Activated CD4-positive, alpha-beta T cell treated with anti-CD3 and anti-CD28 coated beads, Interleukin-10, Interleukin-2, amounts not matched to agents 100 ng/mL and 50 ng/mL, durations not matched to agents 16 hours and 8 hours (primary cell): ENCODE measurements at regions not wholly inside any gene's neighbourhood (a gene's known extent, or its start where the extent isn't known, plus 50 kb on each side); places are given as distances from the start of the nearest gene placed in this dataset.
"Not testable (repeated sequence)": the region's sequence is repeated elsewhere in the genome, so short reads cannot be mapped to it uniquely, and the experiment has no call there.

Experiments used
- DNase-seq: peaks from one replicate; pipeline ENCODE4 v3.0.0-alpha.2; 2020

DNA sequence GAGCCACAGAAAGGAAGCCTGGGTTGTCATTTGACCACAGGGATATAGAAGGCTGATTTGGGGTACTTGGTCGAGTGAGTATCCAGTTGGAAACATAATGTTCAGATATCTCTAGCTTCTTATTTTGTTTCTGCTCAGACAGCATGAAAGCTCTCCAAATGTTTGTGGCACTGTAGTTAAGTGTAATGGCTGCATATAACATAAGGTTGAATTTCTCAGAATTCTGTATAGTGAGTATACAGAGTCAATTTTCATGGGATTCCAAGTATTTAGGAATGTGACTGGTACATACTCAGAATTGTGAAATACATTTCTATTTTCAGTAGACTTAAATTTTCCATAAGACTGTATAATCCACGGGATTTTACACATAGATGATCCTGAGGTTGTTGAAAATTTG lies 2102.1 kb upstream of the RAG2 start:
- no peak for DNase-seq

DNA sequence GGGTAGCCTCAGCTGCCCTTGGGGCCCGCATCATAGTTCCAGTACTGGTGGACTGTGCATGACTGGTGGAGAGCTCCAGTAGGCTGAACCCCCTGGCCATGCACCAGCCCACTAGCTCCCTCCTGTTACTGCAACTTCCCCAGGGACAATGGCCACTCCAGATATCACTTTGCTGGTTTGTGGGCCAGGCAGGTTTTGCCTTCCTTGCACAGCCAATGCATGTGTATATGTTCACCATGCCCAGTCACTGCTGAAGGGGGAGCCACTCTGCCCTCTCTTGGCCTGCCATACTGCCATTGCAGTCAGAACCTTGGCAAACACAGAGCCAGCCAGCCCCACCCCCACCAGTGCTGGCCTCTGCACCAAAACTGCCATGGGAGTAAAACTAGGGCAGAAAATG lies 2095.3 kb upstream of the RAG2 start:
- DNase-seq: no peak

DNA sequence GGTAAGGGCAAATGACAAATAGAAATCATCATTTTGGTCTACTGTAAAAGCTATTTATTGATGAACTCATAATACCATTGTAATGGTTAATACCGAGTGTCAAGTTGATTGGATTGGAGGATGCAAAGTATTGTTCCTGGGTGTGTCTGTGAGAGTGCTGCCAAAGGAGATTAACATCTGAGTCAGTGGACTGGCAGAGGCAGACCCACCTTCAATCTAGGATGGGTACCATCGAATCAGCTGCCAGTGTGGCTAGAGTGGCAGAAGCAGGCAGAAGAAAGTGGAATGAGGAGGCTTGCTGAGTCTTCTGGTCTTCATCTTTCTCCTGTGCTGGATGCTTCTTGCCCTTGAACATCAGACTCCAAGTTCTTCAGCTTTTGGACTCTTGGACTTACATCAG lies 2092.2 kb upstream of the RAG2 start:
- not testable (repeated sequence) for DNase-seq

DNA sequence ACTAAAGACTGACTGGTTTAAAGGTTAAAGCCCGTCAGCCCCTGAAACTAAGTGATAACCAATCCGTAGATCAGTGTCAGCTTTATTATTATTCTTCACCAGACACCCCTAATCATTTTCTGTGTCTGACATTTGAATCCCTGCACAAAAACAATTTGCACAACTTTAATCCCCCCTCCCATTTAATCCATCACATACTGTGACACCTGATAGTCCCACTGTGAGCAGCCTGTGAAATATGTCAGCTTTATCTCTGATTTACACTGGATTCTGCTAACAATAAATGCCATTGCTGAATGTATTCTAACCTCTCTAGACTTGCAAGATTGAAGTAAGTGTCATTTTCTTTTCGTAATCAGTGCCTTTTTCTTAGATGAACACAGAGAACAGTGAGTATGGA lies 2089.0 kb upstream of the RAG2 start:
- DNase-seq: no peak

DNA sequence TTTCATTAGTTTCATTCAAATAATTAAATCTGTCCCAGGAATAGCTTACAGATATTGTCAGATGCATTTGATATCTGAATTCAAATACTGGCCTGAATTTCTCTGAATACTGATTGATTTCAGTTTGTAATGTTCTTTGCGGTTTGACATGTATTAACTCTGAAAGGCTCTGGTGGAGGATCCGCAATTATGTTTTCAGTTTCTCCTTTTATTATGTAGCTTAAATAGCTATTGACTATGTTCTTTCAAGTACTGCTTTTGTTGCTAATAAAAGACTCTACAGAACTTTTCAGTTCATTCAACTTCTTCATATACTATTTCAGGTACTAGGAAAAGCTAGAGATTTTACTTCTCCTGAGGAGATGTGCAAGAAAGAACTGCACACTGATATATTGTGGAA lies 2085.4 kb upstream of the RAG2 start:
- no peak for DNase-seq

DNA sequence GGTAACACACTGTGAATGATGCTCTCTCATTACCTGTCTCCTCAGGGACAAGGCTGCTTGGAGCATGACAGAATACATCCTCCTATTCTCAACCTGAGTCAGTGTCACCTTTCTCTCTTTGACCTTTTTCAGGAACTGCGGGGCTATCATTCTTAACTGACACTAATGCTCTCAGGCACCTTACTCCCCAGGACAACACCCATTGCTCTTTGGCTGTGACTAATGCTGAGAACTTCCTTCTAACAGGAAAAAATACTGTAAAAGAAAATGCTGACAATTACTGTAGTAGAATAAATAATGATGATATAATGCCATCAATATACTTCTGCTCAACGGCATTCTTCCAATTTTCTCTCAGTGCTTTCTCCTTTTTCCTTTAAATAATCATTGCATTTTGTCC lies 2082.7 kb upstream of the RAG2 start:
- DNase-seq: no peak

DNA sequence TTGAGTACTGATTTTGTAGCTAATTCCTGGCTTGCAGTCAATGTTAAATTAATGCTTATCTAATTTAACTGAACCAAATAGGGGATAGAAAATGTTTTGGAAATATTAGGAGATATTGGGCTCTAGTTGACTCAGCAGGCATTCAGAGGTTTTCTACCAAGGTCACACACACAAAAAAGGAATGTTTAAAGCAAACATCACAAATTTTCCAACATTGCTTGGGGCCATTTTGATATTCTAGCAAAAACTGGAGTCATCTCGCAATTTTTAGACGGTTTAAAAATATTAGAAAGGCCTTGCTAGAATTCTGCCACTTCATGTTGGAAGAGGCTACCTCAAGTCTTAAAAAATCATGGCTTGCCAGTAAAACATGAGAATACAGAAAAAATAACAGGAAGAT lies 2082.1 kb upstream of the RAG2 start:
- no peak for DNase-seq

DNA sequence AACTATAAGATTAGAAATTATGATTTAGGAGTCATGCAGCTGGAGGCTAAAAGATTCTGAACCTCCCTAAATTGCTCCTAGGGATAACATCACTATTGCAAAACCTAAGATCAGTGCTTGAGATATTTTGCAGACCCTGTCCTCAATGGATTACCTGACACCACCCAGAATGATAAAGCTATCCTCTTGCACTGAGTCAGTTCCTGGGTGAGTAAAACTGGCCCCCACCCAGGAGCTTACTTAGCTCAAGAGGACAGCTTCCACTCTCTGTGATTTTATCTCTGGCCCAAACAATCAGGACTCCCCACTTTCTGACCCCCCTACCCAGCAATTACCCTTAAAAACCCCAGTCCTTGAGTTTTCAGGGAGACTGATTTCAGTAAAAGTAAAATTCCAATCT lies 2074.4 kb upstream of the RAG2 start:
- no peak for DNase-seq

DNA sequence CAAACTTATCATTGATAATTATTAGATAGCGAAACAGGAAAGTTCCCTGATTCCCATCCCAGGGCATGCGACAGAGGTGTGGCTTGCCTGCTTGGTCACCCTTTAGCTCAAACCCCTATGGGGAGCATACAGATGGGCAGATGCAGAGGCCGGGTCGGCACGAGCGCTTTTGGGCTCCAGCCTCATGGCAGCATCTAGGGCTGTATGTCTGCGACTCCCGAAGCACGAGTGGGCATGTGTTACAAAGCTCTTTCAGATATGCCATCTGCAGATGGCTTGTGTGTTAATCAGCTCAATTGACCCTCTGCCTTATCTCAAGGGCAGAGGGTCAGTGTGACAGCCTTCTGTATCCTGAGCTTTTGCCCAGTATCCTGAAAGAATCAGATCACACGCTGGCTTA lies 2069.3 kb upstream of the RAG2 start:
- DNase-seq: no peak

DNA sequence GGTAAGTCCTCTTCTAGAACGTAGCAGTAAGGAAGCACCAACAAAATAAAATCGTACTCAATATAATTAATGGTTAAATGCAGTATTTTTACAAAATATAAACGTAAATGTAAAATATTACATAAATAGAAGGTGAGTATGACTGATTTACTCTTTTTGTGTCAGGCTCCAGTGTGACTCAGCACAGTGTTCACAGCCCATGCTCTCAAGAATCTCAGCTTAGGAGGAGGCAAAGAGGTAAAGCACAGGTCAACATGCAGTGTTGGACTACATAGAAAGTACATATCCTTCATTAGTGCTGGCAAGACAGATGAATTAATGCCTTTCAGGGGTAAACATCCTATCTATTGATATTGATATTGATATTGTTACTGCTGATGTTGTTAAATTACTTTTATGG lies 2050.6 kb upstream of the RAG2 start:
- no peak for DNase-seq

DNA sequence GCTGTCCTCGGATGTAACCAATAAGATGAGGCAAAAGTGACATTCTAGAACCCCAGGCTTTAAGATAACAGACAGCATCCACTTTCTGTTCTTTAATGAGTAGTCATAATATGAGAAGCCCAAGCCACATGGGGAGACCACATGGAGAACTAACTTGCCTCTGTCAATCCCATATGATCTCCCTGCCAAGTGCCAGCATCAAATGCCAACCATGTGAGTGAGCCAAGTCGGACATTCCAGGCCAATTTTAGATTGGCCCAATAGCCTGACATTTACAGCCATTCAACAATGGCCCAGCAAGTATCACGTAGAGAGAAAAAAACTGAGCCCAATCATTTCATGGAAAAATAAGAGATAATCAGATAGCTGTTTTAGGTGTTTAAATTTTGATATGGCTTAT lies 2048.3 kb upstream of the RAG2 start:
- no peak for DNase-seq

DNA sequence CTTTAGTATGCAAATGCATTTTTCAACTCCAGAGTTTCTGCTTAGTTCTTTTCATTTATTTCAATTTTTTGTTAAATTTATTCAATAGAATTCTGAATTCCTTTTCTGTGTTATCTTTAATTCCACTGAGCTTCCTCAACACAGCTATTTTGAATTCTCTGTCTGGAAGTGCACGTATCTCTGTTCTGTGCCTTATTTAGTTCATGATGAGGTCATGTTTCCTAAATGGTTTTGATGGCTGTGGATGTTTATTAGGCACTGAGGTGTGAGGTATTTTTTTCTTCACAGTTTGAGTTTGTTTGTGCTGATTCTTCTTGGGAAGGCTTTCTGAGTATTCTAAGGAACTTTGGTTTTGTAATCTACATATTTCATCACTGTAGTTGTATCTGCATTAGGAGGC lies 2042.8 kb upstream of the RAG2 start:
- no peak for DNase-seq

DNA sequence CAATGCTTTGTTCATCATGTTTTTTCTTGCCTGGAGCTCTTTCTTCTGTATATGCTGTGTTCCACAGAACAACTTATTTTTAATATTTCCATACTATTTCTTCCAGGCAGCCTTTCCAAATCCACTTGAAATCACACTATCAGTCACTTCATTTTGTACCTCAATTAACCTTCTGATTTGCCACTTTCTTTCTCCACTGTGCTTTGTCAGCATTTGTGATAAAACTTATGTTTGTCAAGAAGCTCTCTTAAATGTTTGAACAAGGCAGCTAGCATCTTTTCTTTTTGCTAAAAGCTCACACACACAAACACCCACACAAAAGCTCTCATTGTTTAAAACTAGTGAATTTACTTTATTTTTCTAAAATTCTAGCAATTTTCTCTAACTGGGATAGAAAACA lies 2014.7 kb upstream of the RAG2 start:
- no peak for DNase-seq

DNA sequence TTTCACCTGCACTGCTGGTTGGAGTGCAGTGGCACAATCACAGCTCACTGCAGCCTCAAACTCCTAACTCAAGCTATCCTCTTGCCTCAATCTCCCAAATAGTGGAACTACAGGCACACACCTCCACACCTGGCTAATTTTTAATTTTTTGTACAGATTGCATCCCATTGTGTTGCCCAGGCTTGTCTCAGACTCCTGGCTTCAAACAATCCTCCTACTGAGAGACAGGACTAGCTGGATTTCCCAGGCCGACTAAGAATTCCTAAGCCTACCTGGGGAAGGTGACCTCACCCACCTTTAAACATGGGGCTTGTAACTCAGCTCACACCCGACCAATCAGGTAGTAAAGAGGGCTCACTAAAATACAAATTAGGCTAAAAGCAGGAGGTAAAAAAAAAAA lies 2003.3 kb upstream of the RAG2 start:
- not testable (repeated sequence) for DNase-seq

DNA sequence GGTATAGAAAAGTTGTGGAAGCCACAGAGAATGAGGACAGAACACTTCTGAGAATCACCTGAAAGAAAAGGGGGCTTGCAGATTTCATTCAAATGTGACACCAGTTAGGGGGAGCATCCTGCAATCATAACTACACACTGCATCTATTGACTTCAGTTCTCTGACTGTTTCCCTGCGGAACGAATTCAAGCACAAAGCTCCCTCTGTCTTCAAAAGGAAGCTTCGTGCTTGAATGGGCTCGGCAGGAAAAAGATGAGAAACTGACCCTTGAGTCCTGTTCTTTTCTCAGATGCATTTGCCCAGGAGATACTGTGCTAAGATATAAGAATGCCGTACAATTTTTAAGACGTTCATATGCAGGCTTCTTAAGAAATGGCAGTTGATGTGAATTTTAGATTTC lies 2000.4 kb upstream of the RAG2 start:
- DNase-seq: no peak

DNA sequence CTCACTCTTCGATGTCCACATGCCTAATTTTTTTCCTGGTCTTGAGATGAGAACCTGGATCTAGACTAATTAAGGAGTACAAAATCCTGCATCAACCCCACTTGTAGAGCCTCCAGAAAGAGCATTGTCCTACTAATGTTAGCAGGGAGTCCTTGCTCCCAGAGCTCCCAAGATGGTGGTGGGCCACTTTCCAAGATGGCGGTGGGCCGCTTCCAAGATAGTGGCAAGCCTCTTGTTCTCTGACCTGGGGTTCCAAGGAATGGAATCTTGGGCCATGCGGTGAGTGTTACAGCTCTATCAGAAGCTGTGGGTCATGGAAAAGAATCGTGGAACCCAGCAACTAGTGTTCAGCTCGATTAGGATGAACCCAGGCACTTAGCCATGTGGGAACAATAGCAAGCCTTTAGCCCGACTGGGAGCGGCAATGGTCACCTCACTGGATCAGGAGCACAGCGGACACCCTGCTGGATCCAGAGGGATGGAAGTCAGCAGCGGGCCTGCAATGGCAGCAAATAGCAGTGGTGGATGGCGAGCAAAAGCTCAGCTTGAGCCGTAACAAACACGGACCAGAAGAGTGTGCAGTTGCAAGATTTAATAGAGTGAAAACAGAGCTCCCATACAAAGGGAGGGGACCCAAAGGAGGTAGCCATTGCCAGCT lies 1997.5 kb upstream of the RAG2 start:
- DNase-seq: not testable (repeated sequence)

DNA sequence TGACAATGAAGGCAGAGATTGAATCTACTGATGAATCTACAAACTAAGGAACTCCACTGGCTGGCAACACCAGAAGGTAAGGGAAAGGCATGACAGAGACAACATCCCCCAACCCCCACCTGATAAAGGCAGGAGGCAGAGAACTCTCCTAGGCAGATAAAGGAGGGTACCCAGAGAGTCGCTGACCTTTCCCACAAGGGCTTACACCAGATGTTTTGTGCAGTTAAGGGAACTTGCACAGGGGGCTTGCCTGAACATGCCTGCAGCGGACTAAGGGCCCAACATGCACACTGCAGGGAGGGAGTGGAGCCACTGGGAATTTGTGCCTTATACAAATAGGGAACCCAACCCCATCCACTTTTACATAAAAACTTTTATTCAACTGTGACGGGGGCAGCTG lies 1996.9 kb upstream of the RAG2 start:
- no peak for DNase-seq

DNA sequence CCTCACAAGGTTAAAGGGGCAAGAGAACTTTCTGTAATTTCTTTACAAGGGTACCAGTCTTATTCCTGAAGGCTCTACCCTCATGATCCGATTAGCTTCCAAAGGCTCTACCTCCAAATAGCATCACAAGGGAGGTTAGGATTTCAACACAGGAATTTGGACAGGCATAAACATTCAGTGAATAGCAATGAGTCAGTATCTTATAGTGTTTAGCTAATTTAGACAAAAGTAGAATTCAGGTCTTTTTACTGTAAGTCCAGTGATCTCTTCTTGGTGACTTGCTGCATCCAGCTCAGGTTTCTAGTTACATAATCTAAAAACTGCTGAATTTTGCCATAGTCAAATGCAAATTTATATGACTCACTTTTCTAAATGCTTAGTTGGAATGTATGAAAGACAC lies 1995.6 kb upstream of the RAG2 start:
- DNase-seq: no peak

DNA sequence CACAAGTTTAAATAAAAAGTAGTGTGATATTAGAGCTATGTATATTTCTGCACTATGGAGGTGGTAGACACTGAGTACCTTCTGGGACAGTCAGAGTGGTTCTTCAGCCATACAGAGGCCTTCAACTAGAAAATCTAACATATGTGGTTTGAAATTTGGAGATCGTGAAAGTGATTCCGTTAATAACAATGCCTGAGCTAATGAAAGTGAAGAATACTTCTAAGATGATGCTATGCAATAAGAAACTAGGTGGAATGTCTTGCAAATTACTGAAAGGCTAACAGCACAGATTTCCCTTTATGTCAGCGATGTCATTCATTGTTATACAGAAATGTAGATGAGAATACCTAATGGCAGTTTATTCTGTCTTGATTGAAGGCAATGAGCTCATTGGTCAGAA lies 1984.7 kb upstream of the RAG2 start:
- DNase-seq: no peak

DNA sequence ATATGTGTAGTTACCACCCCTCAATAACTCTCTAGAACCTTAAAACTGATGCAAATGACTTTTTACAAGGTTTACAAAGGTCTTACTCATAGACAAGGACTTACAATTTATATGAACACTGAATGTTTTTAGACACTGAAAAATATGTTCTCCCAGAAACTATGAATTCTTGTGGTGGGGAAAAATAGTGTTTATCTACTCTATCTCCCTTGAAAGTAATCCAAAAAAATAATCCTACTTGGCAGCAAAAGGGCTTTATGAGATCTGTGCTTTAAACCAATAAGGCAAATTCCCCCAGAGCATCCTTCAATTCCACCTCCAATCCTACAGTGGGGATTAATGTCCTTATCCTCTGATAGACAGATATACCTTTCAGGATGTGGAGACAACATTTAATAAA lies 1984.1 kb upstream of the RAG2 start:
- DNase-seq: no peak

DNA sequence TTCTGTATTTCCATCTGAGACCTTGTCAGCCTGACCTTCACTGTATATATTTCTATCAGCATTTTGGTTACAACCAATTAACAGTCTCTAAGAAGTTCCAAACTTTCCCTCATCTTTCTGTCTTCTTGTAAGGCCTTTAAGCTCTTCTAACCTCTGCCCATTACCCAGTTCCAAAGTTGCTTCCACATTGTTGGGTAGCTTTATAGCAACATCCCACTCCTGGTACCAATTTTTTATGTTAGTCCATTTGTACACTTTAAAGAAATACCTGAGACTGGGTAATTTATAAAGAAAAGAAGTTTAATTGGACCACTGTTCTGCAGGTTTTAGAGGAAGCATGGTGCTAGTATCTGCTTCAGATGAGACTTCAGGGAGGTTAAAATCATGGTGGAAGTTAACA lies 1979.7 kb upstream of the RAG2 start:
- DNase-seq: no peak

DNA sequence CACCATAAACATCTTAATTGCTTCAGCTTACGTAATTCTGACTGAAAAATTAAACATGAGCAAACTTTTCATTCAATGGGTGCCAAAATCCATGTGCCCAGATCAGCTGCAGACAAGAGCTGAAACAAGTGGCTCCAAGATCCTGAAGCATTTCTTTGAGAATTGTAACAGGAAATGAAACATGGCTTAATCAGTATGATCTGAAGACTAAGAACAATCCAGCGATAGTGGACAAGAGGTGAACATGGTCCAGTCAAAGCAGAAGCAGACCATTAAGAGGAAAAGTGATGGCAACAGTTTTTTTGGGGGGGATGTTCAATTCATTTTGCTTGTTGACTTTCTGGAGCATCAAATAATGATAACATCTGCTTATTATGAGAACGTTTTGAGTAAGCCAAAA lies 1964.5 kb upstream of the RAG2 start:
- no peak for DNase-seq

DNA sequence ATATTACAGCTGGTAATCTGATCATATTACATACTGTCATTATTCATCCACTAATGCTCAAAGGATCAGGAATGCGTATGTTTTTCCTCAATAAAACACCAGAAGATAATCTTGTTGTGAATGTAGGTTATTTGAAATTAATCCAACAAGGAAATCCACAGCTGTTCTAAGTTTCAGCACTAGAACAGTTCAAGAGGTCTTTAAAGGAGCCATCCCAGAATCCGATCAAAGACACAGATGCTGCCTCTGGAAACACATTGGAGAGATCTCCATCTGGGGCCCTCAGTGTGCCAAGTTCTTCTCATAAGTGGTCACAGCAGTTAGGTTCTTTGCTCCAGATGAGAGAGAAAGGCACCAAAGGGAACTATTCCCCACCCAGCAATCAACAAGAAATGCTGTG lies 1955.1 kb upstream of the RAG2 start:
- no peak for DNase-seq

DNA sequence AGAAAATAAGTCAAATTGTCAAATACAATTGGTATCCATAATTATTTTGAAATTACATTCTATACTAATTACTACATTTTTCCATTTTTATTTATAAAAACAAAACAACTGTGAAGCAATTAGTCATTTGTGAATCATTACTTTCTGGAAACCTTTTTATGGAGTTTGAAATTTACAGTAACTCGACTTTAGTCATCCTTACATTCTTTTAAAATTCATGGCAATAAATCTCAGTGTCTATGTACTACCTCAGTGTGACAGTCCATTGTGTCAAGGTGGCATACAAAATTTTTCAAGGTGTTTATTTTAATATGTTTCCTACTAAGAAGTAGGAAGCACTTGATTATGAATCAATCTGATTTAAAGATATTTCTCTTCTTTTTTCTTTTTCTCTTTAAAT lies 1949.4 kb upstream of the RAG2 start:
- no peak for DNase-seq

DNA sequence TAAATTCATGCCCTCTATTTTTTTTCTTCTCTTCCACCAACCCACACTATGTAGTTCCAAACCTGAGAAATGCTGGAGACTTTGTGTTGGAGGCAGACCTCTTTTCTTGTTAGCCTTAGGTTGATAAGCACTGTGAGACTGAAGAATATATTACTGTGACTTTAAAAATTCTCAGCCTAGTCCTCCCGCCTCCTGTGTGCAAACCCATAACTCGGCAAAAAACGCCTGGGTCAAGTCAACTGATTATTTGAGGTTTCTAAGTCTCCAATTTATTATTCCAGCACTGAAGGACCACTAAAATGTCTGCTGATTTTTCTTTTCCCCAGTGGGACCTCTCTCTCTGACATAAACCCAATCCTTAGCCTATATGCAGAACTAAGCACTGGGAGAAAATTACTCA lies 1946.0 kb upstream of the RAG2 start:
- DNase-seq: no peak

DNA sequence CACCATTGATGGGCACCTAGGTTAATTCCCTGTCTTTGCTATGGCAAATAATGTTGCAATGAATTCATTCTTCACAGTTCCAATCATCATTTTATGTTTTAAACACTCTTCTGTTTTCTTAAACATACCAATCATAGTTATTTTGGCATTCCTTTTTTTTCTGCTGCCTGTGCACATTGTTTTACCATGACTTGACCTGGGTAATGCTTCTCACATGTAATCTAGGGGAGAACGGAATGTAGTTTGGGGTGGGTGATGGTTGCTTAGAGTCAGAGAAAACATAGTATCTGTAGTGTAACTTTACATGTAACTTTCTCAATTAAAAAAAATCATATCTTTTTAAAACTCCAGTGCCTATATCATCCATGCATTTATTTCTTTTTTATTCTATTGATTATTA lies 1945.3 kb upstream of the RAG2 start:
- DNase-seq: no peak
